SJSA1 (cell line): ENCODE measurements at regions not wholly inside any gene's neighbourhood (a gene's known extent, or its start where the extent isn't known, plus 50 kb on each side); places are given as distances from the start of the nearest gene placed in this dataset.
"Not testable (repeated sequence)": the region's sequence is repeated elsewhere in the genome, so short reads cannot be mapped to it uniquely, and the experiment has no call there.

Experiments used
- DNase-seq, 2 experiments: peaks; one replicate each; pipeline ENCODE4 v3.0.0-alpha.2; 2015 to 2020; ENCODE audit warnings: low spot score in 2 of 2, low read depth in 1 of 2
- H3K27ac ChIP-seq: fragments of 250-450 bp; sonication (Bioruptor Pico); 2 replicates; pipeline ENCODE4 v1.5.1; 2020; ENCODE audit warnings: mild to moderate bottlenecking, moderate library complexity
- H3K27me3 ChIP-seq: fragments of 250-450 bp; sonication (Bioruptor Pico); replicated peaks from 2 replicates; pipeline ENCODE4 v1.5.1; 2020; ENCODE audit warnings: mild to moderate bottlenecking, moderate library complexity
- H3K36me3 ChIP-seq: fragments of 250-450 bp; sonication (Bioruptor Pico); 2 replicates; pipeline ENCODE4 v1.5.1; 2020; ENCODE audit warnings: mild to moderate bottlenecking
- H3K4me1 ChIP-seq: fragments of 250-450 bp; sonication (Bioruptor Pico); replicated peaks from 2 replicates; pipeline ENCODE4 v1.6.1; 2021; ENCODE audit warnings: mild to moderate bottlenecking
- H3K4me3 ChIP-seq: fragments of 250-450 bp; sonication (Bioruptor Pico); 2 replicates; pipeline ENCODE4 v1.5.1; 2020; ENCODE audit warnings: mild to moderate bottlenecking
- H3K9me3 ChIP-seq: fragments of 250-450 bp; sonication (Bioruptor Pico); replicated peaks from 2 replicates; pipeline ENCODE4 v1.5.1; 2020; ENCODE audit warnings: mild to moderate bottlenecking

DNA sequence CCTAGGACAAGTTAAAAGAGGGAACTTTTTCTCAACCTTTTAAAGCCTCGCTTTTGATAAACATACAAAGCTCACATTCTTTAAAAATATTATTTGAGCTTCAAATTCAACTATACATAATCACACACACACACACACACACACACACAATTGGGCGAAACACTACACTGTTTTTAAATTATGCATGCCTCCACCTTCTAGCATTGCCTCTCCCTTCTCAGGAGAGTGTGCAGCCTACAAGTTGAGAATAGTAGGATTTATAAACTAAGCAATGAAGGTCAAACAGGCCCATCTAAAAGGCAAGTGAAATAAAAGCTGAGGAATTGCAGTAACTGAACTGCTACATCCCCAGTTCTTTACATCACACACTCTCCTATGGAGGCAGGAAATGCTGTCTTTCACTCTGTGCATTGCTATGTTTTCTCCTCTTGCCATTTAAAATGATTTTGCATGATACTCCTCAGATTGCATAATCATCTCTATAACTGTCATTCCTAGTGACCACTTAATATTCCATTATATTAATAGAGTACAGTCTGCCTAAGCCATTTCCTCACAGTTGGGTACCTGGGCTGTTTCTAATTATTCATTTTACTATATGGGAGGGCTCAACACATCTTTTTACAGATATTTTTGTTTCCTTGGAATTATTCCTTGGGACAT is 92.5 kb upstream of the KCNE2 start:
- no peak for DNase-seq
- Histone ChIP-seq H3K9me3 (no peaks in the 10 kb centered on the region), H3K27ac (no peak overlapping the region), H3K4me3 (no peak overlapping the region), H3K4me1 (no peaks in the 10 kb centered on the region), H3K27me3 (no peaks in the 10 kb centered on the region), H3K36me3 (no peaks in the 10 kb centered on the region)

DNA sequence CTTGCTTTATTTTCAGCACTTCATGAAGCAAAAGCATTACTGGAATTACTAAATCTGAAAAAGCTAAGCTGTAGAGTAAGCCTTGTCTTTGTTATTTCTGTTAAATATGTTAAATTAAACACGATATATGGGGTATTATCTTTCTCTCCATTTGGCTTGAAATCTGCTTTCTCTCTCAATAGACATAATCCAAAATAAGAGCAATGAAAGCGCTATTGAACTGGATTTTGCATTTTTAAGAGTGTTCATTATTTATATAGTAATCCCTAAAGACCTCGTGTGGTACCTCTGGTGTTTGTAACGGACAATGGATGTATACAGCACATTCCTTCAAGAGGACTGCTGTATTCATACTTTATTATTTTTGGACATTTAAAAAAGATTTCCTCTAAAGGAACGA is 91.5 kb upstream of the KCNE2 start:
- H3K4me3 ChIP-seq: no peak overlapping the region
- H3K27me3 ChIP-seq: no peaks in the 10 kb centered on the region
- H3K27ac ChIP-seq: no peak overlapping the region
- H3K9me3 ChIP-seq: no peaks in the 10 kb centered on the region
- H3K36me3 ChIP-seq: no peaks in the 10 kb centered on the region
- DNase-seq: no peak
- H3K4me1 ChIP-seq: no peaks in the 10 kb centered on the region

GRCh38 chr21:34274001-34274400 is 89.8 kb upstream of the KCNE2 start:
- DNase-seq: no peak
- H3K27ac ChIP-seq: no peak overlapping the region
- no peaks in the 10 kb centered on the region for H3K9me3 ChIP-seq
- no peak overlapping the region for H3K4me3 ChIP-seq
- no peaks in the 10 kb centered on the region for H3K27me3 ChIP-seq
- no peaks in the 10 kb centered on the region for H3K4me1 ChIP-seq
- H3K36me3 ChIP-seq: no peaks in the 10 kb centered on the region

DNA sequence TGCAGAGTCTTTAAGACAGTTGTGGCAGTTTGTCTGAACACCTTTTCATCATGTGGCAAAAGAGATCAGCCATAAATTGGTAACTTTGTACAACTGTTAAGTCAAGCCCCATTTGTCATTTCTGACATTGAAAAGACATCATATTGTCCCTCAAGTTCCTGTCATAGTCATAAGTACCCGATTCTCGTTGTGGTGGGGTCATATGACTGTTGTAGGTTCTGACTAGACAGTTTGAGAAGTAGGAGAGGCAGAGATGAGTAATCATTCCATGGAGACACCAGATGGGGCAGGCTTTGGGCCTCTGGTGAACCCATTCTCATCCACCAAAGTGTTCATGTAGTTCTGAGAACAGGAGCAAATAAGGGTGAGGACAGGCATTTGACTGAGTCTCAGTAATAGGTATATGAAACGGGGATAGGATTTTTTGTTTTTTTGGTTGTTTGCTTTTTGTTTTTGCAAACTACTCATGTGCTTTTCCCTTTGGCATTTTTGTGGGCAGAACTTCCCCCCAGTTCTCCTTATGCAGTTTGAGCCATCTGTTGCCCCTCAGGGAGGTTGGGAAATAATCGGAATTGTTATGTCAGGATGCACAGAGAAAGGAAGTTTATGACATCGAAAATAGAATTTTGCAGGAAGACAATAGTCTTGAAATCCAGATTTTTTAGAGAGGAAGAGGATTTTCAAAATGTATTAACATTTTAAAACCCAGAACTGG is 86.9 kb upstream of the KCNE2 start:
- no peaks in the 10 kb centered on the region for H3K4me1 ChIP-seq
- no peaks in the 10 kb centered on the region for H3K36me3 ChIP-seq
- DNase-seq: no peak
- no peak overlapping the region for H3K27ac ChIP-seq
- no peaks in the 10 kb centered on the region for H3K9me3 ChIP-seq
- no peak overlapping the region for H3K4me3 ChIP-seq
- H3K27me3 ChIP-seq: no peaks in the 10 kb centered on the region

GRCh38 chr21:34278451-34278850 is 85.4 kb upstream of the KCNE2 start:
- H3K4me3 ChIP-seq: no peak overlapping the region
- H3K27ac ChIP-seq: no peak overlapping the region
- H3K9me3 ChIP-seq: no peaks in the 10 kb centered on the region
- peaks cover 5% of the 10 kb centered on the region for H3K4me1 ChIP-seq
- no peaks in the 10 kb centered on the region for H3K36me3 ChIP-seq
- no peak for DNase-seq
- H3K27me3 ChIP-seq: no peaks in the 10 kb centered on the region

DNA sequence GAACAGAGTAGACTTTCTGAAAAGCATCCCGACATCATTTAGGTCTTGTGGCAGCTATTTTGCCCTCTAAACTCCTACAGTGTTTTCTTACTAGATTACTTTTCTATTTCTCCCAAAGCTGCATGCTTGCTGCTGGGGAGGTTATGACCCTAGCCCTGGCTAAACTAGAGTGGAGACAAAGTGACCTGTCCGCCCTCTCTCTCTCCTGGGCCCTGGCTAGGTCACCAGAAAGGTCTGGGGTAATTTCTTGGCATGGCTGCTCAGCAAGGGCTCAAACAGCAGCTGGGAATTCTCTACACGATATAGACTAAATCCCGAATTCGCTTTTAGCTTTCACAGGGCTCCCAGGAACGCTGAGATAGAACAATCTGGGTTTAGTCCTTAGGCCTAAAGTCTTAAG is 84.5 kb upstream of the KCNE2 start:
- Histone ChIP-seq H3K27me3 (no peaks in the 10 kb centered on the region), H3K9me3 (no peaks in the 10 kb centered on the region), H3K36me3 (no peaks in the 10 kb centered on the region), H3K27ac (no peak overlapping the region), H3K4me3 (no peak overlapping the region), H3K4me1 (peaks cover 5% of the 10 kb centered on the region)
- no peak for DNase-seq

DNA sequence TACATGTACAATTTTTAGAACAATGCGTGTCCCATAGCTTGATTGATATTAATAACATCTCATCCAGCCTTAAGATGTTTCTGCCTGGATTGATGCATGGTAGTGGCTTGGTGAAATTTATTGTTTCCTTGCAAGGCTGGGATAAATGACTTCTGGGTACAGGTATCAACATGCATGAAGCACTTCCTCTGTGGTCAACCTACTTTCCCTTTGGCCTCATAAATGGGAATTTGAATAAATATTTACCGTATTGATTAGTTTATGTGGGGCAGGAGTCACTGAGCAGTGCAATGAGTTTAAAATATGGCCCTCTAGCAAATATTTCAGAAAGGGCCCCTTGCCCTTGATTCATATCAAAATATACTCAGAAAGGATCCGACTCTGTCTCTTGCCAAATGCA is 83.9 kb upstream of the KCNE2 start:
- H3K4me3 ChIP-seq: no peak overlapping the region

DNA sequence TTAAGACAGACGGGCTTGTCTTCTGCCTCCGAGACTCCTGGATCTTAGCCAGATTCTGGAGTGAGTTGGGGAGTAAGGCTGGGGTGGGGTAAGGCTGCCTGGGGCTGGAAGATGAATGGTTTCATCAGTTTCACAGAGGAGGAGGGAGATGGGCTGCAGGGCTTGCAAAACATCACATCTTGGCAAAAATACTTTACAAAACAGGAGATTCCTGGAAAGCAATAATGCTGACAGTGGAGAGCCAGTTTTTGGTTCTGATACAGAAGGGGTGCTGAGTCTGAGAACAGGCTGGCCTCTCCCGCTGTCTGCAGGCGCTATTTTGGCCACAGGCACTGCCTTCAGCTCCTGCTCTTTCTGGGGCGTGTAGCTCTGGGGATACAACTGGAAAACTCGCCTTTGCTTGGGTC is 83.4 kb upstream of the KCNE2 start:
- no peak for DNase-seq
- no peaks in the 10 kb centered on the region for H3K9me3 ChIP-seq
- H3K36me3 ChIP-seq: no peaks in the 10 kb centered on the region
- H3K27me3 ChIP-seq: no peaks in the 10 kb centered on the region
- H3K4me3 ChIP-seq: no peak overlapping the region
- no peak overlapping the region for H3K27ac ChIP-seq
- peaks cover 5% of the 10 kb centered on the region for H3K4me1 ChIP-seq

More for the DNA sequence above, 83.9 kb upstream of the KCNE2 start:
- Histone ChIP-seq H3K9me3 (no peaks in the 10 kb centered on the region), H3K27ac (no peak overlapping the region), H3K27me3 (no peaks in the 10 kb centered on the region), H3K36me3 (no peaks in the 10 kb centered on the region), H3K4me1 (peaks cover 5% of the 10 kb centered on the region)
- no peak for DNase-seq

- no peaks in the 10 kb centered on the region for H3K36me3 ChIP-seq
- H3K4me1 ChIP-seq: peaks cover 5% of the 10 kb centered on the region
- H3K27me3 ChIP-seq: no peaks in the 10 kb centered on the region
- H3K9me3 ChIP-seq: no peaks in the 10 kb centered on the region
- no peak overlapping the region for H3K27ac ChIP-seq
- H3K4me3 ChIP-seq: no peak overlapping the region
- no peak for DNase-seq
These were observed 82.8 kb upstream of the KCNE2 start for GRCh38 chr21:34280959-34281358.

- DNase-seq: peak in 1 of 2 experiments; percentile 36
- Histone ChIP-seq H3K9me3 (no peaks in the 10 kb centered on the region), H3K4me3 (no peak overlapping the region), H3K27me3 (no peaks in the 10 kb centered on the region), H3K4me1 (peaks cover 5% of the 10 kb centered on the region), H3K27ac (no peak overlapping the region), H3K36me3 (no peaks in the 10 kb centered on the region)
These were observed 81.6 kb upstream of the KCNE2 start for GRCh38 chr21:34282223-34282622.

DNA sequence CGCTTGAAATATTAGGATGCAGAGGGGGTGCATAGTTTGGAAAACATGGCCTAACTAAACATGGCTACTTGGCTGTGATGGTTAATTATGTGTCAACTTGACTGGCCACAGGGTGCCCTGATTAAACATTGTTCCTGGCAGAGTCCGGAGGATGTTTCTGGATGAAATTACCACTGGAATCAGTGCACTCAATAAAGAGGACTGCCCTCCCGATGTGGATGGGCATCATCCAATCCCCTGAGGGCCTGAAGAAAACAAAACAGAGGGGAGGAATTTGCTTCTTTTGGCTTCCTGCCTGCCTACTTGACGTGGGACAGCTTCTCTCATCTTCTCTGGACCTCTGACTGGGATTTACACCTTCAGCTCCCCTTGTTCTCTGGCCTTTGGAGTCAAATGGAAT is 79.1 kb upstream of the KCNE2 start:
- Histone ChIP-seq H3K4me1 (peaks cover 5% of the 10 kb centered on the region), H3K27me3 (no peaks in the 10 kb centered on the region), H3K9me3 (peaks cover 8% of the 10 kb centered on the region; the same call in 1 of the 2 replicates), H3K27ac (no peak overlapping the region), H3K36me3 (no peaks in the 10 kb centered on the region), H3K4me3 (no peak overlapping the region)
- DNase-seq: no peak

GRCh38 chr21:34288042-34288441 is 75.8 kb upstream of the KCNE2 start:
- H3K36me3 ChIP-seq, H3K9me3 ChIP-seq, H3K4me1 ChIP-seq, H3K27ac ChIP-seq, H3K27me3 ChIP-seq, H3K4me3 ChIP-seq, DNase-seq: not testable (repeated sequence)

GRCh38 chr21:34289856-34290255 is 74.0 kb upstream of the KCNE2 start:
- Histone ChIP-seq H3K36me3 (no peaks in the 10 kb centered on the region), H3K27me3 (no peaks in the 10 kb centered on the region), H3K9me3 (peaks cover 8% of the 10 kb centered on the region; the same call in 1 of the 2 replicates), H3K27ac (no peak overlapping the region), H3K4me1 (no peaks in the 10 kb centered on the region), H3K4me3 (no peak overlapping the region)
- no peak for DNase-seq

- Histone ChIP-seq H3K4me3 (no peak overlapping the region), H3K9me3 (no peaks in the 10 kb centered on the region), H3K27me3 (peaks cover 3% of the 10 kb centered on the region; the same call in 1 of the 2 replicates), H3K4me1 (no peaks in the 10 kb centered on the region), H3K36me3 (no peaks in the 10 kb centered on the region), H3K27ac (no peak overlapping the region)
- no peak for DNase-seq
These were observed 66.9 kb upstream of the KCNE2 start for GRCh38 chr21:34296878-34297277.
